Epithelial cell of esophagus (primary cell): ENCODE measurements at regions not wholly inside any gene's neighbourhood (a gene's known extent, or its start where the extent isn't known, plus 50 kb on each side); places are given as distances from the start of the nearest gene placed in this dataset.
A peak's percentile ranks its signal among the peaks of the same experiment; 100 is the strongest.

ENCODE experiments used
- DNase-seq: peaks from one replicate; pipeline ENCODE4 v3.0.0; 2010; ENCODE audit warnings: low read depth
- H3K4me3 ChIP-seq: 2 replicates; pipeline ENCODE4 v1.5.1; 2011; ENCODE audit warnings: mild to moderate bottlenecking, low read length, control low read depth
- TF ChIP-seq, protein P1 (sequence below): IDR thresholded peaks from 2 replicates; pipeline ENCODE4 v1.5.1; 2011; ENCODE audit warnings: low read depth, mild to moderate bottlenecking, low read length, control low read depth, inconsistent platforms; ENCODE audit not compliant: insufficient read depth; ENCODE audit errors: missing control alignments

DNA sequence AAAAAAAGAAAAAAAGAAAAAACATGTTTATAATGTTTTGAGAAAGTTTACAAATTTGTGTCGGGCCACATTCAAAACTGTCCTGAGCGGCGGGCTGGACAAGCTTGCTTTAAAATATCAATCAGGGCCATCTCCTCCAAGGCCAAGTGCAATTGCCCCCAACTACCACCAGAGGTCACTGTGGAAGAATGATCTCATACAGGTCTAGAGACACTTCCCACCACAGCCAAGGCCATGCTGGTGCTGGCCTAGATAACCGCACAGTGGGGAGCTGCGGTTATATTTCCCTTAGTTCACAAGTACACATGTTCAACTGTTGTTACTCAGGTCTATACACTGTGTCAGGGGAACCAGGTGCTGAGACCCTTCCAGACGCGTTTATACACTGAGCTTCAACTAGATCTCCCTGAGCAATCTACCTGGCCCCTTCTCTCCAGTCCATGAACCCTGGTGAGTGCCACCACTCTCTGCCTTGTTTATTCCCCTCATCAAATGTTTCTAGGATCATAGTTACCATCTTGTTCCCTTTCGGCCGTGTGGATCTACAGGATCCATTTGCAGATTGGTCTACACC is 83.8 kb upstream of the CCL2 start:
- TF ChIP-seq, protein P1, sequence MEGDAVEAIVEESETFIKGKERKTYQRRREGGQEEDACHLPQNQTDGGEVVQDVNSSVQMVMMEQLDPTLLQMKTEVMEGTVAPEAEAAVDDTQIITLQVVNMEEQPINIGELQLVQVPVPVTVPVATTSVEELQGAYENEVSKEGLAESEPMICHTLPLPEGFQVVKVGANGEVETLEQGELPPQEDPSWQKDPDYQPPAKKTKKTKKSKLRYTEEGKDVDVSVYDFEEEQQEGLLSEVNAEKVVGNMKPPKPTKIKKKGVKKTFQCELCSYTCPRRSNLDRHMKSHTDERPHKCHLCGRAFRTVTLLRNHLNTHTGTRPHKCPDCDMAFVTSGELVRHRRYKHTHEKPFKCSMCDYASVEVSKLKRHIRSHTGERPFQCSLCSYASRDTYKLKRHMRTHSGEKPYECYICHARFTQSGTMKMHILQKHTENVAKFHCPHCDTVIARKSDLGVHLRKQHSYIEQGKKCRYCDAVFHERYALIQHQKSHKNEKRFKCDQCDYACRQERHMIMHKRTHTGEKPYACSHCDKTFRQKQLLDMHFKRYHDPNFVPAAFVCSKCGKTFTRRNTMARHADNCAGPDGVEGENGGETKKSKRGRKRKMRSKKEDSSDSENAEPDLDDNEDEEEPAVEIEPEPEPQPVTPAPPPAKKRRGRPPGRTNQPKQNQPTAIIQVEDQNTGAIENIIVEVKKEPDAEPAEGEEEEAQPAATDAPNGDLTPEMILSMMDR, result peak; percentile 79
- DNase-seq, result peak; percentile 49
- H3K4me3 ChIP-seq, result no peak overlapping the region

DNA sequence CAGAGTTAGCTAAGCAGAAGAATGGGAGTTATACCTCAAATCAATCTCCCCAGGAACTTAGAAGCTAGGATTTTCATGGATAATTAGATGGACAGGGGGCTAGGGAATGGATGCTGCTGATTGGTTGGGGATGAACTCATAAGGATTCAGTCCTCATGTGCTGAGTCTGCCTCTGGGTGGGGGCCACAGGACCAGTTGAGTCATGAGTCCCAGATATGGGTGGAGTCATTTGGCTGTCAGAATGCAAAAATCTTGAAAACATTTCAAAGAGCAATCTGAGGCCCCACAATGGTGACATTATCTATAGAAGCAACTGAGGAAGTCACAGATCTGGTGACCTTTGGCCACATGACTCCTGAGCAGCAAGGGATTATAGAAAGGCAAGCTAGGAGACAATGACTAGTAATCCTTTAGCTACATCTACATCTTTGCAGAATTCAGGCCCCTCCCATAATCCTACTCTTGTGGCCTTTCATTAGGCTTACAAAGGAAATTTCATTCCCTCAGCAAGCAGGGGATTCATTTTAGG is 82.6 kb upstream of the CCL2 start:
- no peak for DNase-seq
- TF ChIP-seq, protein P1, result no peak
- no peak overlapping the region for H3K4me3 ChIP-seq

DNA sequence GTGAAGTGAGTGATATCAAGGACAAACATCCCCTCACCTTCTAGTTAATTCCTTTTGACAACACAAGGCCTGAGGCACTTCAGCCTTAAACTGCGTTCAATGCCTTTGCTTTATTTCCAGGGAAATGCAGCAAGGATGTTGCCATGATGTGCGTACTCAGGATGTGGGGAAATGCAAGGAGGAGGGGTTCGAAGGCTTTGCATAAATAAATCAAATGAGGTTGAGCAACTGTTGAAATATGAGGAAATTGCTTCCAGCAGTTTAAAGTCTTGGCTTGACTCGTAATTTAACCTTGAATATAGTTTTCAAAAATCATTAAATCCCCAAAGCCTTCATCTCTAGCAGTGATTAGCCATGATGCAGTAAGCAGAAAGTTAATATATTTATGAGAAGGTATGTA is 81.8 kb upstream of the CCL2 start:
- no peak for DNase-seq
- no peak overlapping the region for H3K4me3 ChIP-seq
- TF ChIP-seq, protein P1, result no peak

DNA sequence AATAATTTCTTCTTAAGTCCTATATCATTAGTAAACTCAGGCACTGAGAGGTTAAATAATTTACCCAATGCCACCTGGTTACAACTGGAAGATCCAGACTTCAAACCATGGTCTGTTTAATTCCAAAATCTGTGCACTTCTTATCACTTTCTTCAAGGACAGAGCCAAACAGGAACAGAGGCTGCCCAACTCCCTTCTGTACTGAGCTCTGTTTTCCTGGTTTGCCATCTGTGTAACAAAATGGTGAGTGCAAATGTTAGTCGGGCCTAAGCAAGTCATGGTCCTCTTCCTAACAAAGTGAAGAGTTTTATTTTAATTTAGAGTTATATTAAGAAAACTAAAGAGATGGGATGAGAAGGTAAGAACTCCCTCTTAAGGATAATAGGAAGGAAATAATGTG is 80.6 kb upstream of the CCL2 start:
- DNase-seq, result no peak
- no peak overlapping the region for H3K4me3 ChIP-seq
- TF ChIP-seq, protein P1, result no peak

DNA sequence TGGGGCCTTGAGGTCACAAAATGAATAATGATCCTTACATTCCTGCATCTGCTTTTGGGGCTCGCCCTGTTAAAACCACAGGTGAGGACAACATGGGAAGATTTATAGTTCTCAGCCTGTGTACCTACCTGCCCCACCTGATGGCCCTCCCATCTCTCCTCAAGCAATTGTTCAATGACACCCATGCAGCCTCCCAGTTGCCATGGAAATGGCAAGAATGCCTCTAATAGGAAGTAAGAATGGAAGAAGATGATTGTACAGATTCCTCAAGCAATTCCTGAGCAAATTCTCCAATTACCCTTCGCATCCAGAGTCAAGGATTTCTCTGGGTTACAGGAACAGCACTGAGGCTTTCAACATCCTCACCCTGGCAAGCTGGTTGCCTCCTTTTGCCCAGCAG is 78.6 kb upstream of the CCL2 start:
- TF ChIP-seq, protein P1, result no peak
- H3K4me3 ChIP-seq, result no peak overlapping the region
- no peak for DNase-seq

DNA sequence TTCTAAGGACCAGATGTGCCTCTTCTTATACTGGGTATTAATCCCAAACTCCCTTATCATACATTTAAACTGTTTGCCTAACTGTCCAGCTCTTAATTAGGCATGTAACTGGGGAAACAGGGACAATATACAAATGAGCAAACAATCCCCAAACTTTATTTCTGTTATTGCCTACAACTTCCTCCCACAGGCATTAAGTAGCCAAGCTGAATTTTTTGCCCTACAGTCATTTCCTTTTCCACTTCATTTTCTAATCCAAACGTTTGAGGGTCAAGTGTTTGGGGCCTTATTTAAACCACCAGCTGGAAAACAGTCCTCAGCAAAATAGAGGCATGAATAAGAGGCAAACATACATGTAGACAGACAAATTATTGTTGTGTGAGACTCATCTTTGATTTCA is 77.4 kb upstream of the CCL2 start:
- TF ChIP-seq, protein P1, result no peak
- DNase-seq, result no peak

DNA sequence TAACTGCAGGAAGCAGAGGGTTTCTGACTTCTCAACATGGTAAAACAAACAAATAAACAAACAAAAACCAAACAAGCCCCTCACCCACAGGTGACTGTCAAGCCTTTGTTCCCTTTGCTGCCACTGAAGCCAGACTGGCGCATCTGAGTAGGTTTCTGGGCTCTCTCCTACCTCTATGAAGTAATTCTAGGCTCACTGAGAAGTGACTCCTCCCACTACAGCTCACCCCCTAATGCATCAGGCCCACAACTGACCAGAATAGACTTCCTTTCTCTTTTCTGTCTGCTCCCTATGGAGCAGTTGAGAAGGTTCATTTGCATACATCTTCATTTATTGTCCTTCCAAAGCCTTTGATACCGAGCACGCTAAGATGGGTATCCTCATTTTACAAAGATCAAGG is 77.0 kb upstream of the CCL2 start:
- no peak overlapping the region for H3K4me3 ChIP-seq
- no peak for DNase-seq
- TF ChIP-seq, protein P1, result no peak

More for the DNA sequence above, 77.4 kb upstream of the CCL2 start:
- H3K4me3 ChIP-seq, result no peak overlapping the region
